Caco-2 (cell line): ENCODE measurements at regions not wholly inside any gene's neighbourhood (a gene's known extent, or its start where the extent isn't known, plus 50 kb on each side); places are given as distances from the start of the nearest gene placed in this dataset.

ENCODE experiments used
- BruUV-seq: library from RNA; stranded (reverse); fragments of 400-500 nt; replicated peaks from 2 replicates; lab custom pipeline; 2021; lab: Mats Ljungman, UMichigan
- CTCF ChIA-PET: fragments of 300-600 bp; sonication (Branson Sonifier 250); formaldehyde crosslinking; loops from one replicate; lab custom pipeline; 2022; ENCODE audit warnings: antibody characterized with exemption; lab: Charles Lee
- POLR2A ChIA-PET: fragments of 300-600 bp; sonication (Branson Sonifier 250); formaldehyde crosslinking; loops from one replicate; lab custom pipeline; 2022; ENCODE audit warnings: antibody characterized with exemption; lab: Charles Lee
- DNase-seq, 2 experiments: peaks; one replicate each; pipeline versions ENCODE4 v3.0.0 to v3.0.0-alpha.2; 2020 to 2022
- H3K27me3 ChIP-seq: replicated peaks from 2 replicates; pipeline ENCODE4 v1.6.0; 2011; ENCODE audit warnings: low read length; ENCODE audit not compliant: control insufficient read depth, insufficient read depth
- H3K36me3 ChIP-seq: 2 replicates; pipeline ENCODE4 v1.5.1; 2011; ENCODE audit warnings: low read length; ENCODE audit not compliant: control insufficient read depth, insufficient read depth
- H3K4me1 ChIP-seq: fragments of 250-450 bp; sonication (Bioruptor Pico); 2 replicates; pipeline ENCODE4 v1.5.1; 2020; ENCODE audit warnings: mild to moderate bottlenecking
- H3K4me3 ChIP-seq: 2 replicates; pipeline ENCODE4 v1.5.1; 2011; ENCODE audit warnings: low read depth, mild to moderate bottlenecking, control low read depth, low read length
- H3K9me3 ChIP-seq: fragments of 250-450 bp; sonication (Bioruptor Pico); 2 replicates; pipeline ENCODE4 v1.5.1; 2020; ENCODE audit warnings: mild to moderate bottlenecking, moderate library complexity
- H3K27ac Mint-ChIP-seq: one replicate; pipeline ENCODE4 v1.8.0; 2022; ENCODE audit warnings: mixed read lengths; ENCODE audit not compliant: unreplicated experiment
- H3K27me3 Mint-ChIP-seq: one replicate; pipeline ENCODE4 v1.8.0; 2022; ENCODE audit warnings: mixed read lengths; ENCODE audit not compliant: insufficient read depth, unreplicated experiment
- H3K36me3 Mint-ChIP-seq: one replicate; pipeline ENCODE4 v1.8.0; 2022; ENCODE audit warnings: mild to moderate bottlenecking, mixed read lengths; ENCODE audit not compliant: insufficient read depth, unreplicated experiment
- H3K4me1 Mint-ChIP-seq: one replicate; pipeline ENCODE4 v1.8.0; 2022; ENCODE audit warnings: low read depth, mixed read lengths; ENCODE audit not compliant: unreplicated experiment
- H3K4me3 Mint-ChIP-seq: one replicate; pipeline ENCODE4 v1.8.0; 2022; ENCODE audit warnings: mild to moderate bottlenecking, moderate library complexity, mixed read lengths; ENCODE audit not compliant: unreplicated experiment
- H3K9me3 Mint-ChIP-seq: one replicate; pipeline ENCODE4 v1.8.0; 2022; ENCODE audit warnings: mixed read lengths; ENCODE audit not compliant: unreplicated experiment
- CTCF ChIP-seq, 2 experiments: fragments of 200-600 bp in 1 of 2; IDR thresholded peaks; 1 replicate in 1 of 2; 2 replicates in 1 of 2; pipeline versions ENCODE4 v1.5.1 to v1.8.0; 2011 to 2022; ENCODE audit warnings: antibody characterized with exemption in 1 of 2, control low read depth in 1 of 2, inconsistent platforms in 1 of 2, low read depth in 1 of 2, low read length in 1 of 2, mild to moderate bottlenecking in 1 of 2, moderate library complexity in 1 of 2; ENCODE audit not compliant: insufficient read depth in 1 of 2, severe bottlenecking in 1 of 2, unreplicated experiment in 1 of 2
- intact Hi-C: fragments of 100-400 bp; cut with micrococcal nuclease; formaldehyde crosslinking; loops from one replicate; pipeline ENCODE4 v1.10.0; 2022; ENCODE audit not compliant: unreplicated experiment

GRCh38 chr3:3902161-3902560 is 102.9 kb downstream of the LRRN1 start:
- intact Hi-C loops = no loop called here
- Mint-ChIP-seq H3K4me3 (no peak overlapping the region), H3K27me3 (no peaks in the 10 kb centered on the region), H3K27ac (no peak overlapping the region), H3K36me3 (no peaks in the 10 kb centered on the region), H3K9me3 (no peaks in the 10 kb centered on the region), H3K4me1 (no peaks in the 10 kb centered on the region)
- ChIA-PET POLR2A (no interaction called here), CTCF (no interaction called here)
- no peaks in the 10 kb centered on the region for H3K4me1 ChIP-seq
- no peak for TF ChIP-seq CTCF (IDR thresholded peaks at IDR 0.05; ENCODE audit: insufficient read depth in 1 of 2, low read depth in 1 of 2, low read length in 1 of 2, severe bottlenecking in 1 of 2, unreplicated experiment in 1 of 2)
- no TSS peak for BruUV-seq
- H3K9me3 ChIP-seq = no peaks in the 10 kb centered on the region
- H3K27me3 ChIP-seq = no peaks in the 10 kb centered on the region
- H3K36me3 ChIP-seq = no peaks in the 10 kb centered on the region
- H3K4me3 ChIP-seq = no peak overlapping the region
- no peak for DNase-seq

GRCh38 chr3:3906171-3906570 is 106.9 kb downstream of the LRRN1 start:
- H3K27me3 Mint-ChIP-seq = no peaks in the 10 kb centered on the region
- no peaks in the 10 kb centered on the region for H3K9me3 ChIP-seq
- POLR2A ChIA-PET = no interaction called here
- H3K27ac Mint-ChIP-seq = no peak overlapping the region
- H3K36me3 Mint-ChIP-seq = no peaks in the 10 kb centered on the region
- no TSS peak for BruUV-seq
- no peak for TF ChIP-seq CTCF (IDR thresholded peaks at IDR 0.05; ENCODE audit: insufficient read depth in 1 of 2, low read depth in 1 of 2, low read length in 1 of 2, severe bottlenecking in 1 of 2, unreplicated experiment in 1 of 2)
- no peaks in the 10 kb centered on the region for H3K27me3 ChIP-seq
- CTCF ChIA-PET = no interaction called here
- intact Hi-C loops = no loop called here
- no peaks in the 10 kb centered on the region for H3K4me1 ChIP-seq
- no peaks in the 10 kb centered on the region for H3K4me1 Mint-ChIP-seq
- no peaks in the 10 kb centered on the region for H3K9me3 Mint-ChIP-seq
- no peaks in the 10 kb centered on the region for H3K36me3 ChIP-seq
- H3K4me3 Mint-ChIP-seq = no peak overlapping the region
- DNase-seq = no peak
- H3K4me3 ChIP-seq = no peak overlapping the region

GRCh38 chr3:3907023-3907422 is 107.8 kb downstream of the LRRN1 start:
- Mint-ChIP-seq H3K36me3 (no peaks in the 10 kb centered on the region), H3K27ac (no peak overlapping the region), H3K27me3 (no peaks in the 10 kb centered on the region), H3K4me1 (no peaks in the 10 kb centered on the region), H3K4me3 (no peak overlapping the region), H3K9me3 (no peaks in the 10 kb centered on the region)
- no peaks in the 10 kb centered on the region for H3K27me3 ChIP-seq
- no peak overlapping the region for H3K4me3 ChIP-seq
- no peak for TF ChIP-seq CTCF (IDR thresholded peaks at IDR 0.05; ENCODE audit: insufficient read depth in 1 of 2, low read depth in 1 of 2, low read length in 1 of 2, severe bottlenecking in 1 of 2, unreplicated experiment in 1 of 2)
- intact Hi-C loops = no loop called here
- H3K36me3 ChIP-seq = no peaks in the 10 kb centered on the region
- no peak for DNase-seq
- H3K4me1 ChIP-seq = no peaks in the 10 kb centered on the region
- BruUV-seq = no TSS peak
- POLR2A ChIA-PET = no interaction called here
- no peaks in the 10 kb centered on the region for H3K9me3 ChIP-seq
- CTCF ChIA-PET = no interaction called here
